Activated naive CD8-positive, alpha-beta T cell treated with anti-CD3 and anti-CD28 coated beads, Interleukin-2, amount 50 U/mL, for 24 hours (primary cell): ENCODE measurements at regions not wholly inside any gene's neighbourhood (a gene's known extent, or its start where the extent isn't known, plus 50 kb on each side); places are given as distances from the start of the nearest gene placed in this dataset.

Experiments used
- ATAC-seq: fragments of 150-1000 bp; cut with Tn5 transposase; one replicate; pipeline ENCODE4 v1.10.0; 2021
- DNase-seq: peaks from one replicate; pipeline ENCODE4 v3.0.0; 2021
- H3K27ac Mint-ChIP-seq: one replicate; pipeline ENCODE4 v1.8.0; 2021; ENCODE audit warnings: mild to moderate bottlenecking, mixed read lengths
- H3K27me3 Mint-ChIP-seq: one replicate; pipeline ENCODE4 v1.8.0; 2021; ENCODE audit warnings: mixed read lengths
- H3K36me3 Mint-ChIP-seq: one replicate; pipeline ENCODE4 v1.8.0; 2021; ENCODE audit warnings: low read depth, mixed read lengths
- H3K4me1 Mint-ChIP-seq: one replicate; pipeline ENCODE4 v1.8.0; 2021; ENCODE audit warnings: mixed read lengths
- H3K4me3 Mint-ChIP-seq: one replicate; pipeline ENCODE4 v1.8.0; 2021; ENCODE audit warnings: mild to moderate bottlenecking, moderate library complexity, mixed read lengths
- H3K9me3 Mint-ChIP-seq: one replicate; pipeline ENCODE4 v1.8.0; 2021; ENCODE audit warnings: mixed read lengths

DNA sequence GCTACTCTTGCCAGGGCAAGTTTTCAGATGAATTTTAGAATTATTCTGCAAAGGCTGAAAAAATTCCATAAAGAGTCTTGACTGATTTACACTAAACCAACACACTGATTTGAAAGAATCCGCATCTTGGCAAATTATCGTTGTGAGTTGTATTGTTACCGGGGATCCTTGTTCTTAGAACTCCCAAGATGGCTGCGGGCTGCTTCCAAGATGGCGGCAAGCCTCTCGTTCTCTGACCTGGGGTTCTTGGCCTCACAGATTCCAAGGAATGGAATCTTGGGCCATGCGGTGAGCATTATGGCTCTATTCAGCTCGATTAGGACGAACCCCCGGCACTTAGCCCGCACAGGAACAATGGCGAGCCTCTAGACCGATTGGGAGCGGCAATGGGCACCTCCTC lies 132.5 kb downstream of the ZNF664 start:
- Mint-ChIP-seq H3K36me3 (no peaks in the 10 kb centered on the region), H3K4me1 (no peaks in the 10 kb centered on the region)

DNA sequence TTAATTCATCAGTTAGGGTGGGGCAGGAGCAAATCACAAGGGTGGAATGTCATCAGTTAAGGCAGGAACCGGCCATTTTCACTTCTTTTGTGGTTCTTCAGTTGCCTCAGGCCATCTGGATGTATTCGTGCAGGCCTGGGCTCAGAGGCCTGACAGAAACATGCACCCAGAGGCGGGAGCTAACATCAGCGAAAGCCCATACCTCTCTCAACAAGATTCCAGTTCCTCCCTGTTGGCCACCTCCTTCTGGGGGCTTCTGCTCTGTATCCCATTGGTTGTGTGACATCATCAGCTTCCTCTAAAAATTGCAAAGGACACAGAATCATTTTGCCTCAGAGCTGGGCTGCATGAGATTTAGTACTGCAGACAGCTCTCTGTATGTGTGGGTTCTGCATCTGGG lies 134.3 kb downstream of the ZNF664 start:
- H3K9me3 Mint-ChIP-seq = no peaks in the 10 kb centered on the region
- no peaks in the 10 kb centered on the region for H3K36me3 Mint-ChIP-seq
- no peak overlapping the region for H3K27ac Mint-ChIP-seq
- no peak overlapping the region for H3K4me3 Mint-ChIP-seq
- H3K27me3 Mint-ChIP-seq = no peaks in the 10 kb centered on the region
- DNase-seq = no peak
- ATAC-seq = no peak
- no peaks in the 10 kb centered on the region for H3K4me1 Mint-ChIP-seq

More for the DNA sequence above, 132.5 kb downstream of the ZNF664 start:
- H3K9me3 Mint-ChIP-seq = peaks cover 3% of the 10 kb centered on the region
- no peak overlapping the region for H3K27ac Mint-ChIP-seq
- no peak overlapping the region for H3K4me3 Mint-ChIP-seq
- ATAC-seq = no peak
- no peak for DNase-seq
- H3K27me3 Mint-ChIP-seq = peaks cover 2% of the 10 kb centered on the region

DNA sequence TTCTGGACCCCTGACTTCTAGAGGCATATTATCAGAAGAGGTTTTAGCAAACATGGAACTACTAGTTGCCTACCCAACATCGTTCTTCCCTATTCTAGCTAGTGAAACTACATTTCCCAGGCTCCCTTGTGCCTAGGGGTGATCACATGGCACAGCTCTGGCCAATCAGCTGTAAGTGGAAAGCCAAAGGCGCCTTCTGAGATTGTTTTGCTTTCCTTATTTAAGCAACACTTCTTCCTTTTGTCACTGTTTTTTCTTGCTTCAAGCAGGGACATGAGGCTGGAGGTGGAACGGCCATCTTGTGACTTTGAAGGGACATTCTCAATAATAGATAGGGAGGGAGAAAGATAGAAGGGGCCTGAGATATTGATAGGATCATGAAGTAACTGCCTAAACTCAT lies 136.7 kb downstream of the ZNF664 start:
- Mint-ChIP-seq H3K27ac (no peak overlapping the region), H3K36me3 (no peaks in the 10 kb centered on the region), H3K27me3 (no peaks in the 10 kb centered on the region), H3K4me1 (no peaks in the 10 kb centered on the region), H3K4me3 (no peak overlapping the region), H3K9me3 (no peaks in the 10 kb centered on the region)
- DNase-seq (no peak), ATAC-seq (no peak)

DNA sequence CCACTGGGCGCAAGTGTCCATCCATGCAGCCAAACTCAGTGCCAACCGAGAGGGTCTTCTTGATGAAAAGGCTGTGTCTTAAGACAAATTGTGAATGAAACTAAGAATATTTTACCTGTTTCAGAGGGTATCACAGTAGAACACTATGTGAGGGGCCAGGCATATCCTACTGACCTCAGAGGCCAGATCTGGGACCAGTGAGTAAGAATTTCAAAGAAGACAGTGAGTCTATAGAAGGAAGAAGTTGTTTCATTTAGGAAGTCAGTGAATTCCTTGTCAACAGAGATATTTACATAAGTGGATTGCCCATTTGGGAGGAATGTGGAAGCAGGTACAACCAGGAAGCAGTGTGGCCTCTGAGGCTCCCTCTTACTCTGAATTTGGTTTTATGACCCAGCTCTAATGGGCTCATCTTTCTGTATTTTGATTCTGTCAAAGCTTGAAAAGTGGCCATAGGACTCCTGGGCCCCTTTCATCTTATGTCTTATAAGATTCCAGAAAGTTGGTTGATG lies 137.4 kb downstream of the ZNF664 start:
- Mint-ChIP-seq H3K27ac (no peak overlapping the region), H3K4me3 (no peak overlapping the region), H3K27me3 (no peaks in the 10 kb centered on the region), H3K36me3 (no peaks in the 10 kb centered on the region), H3K4me1 (no peaks in the 10 kb centered on the region), H3K9me3 (no peaks in the 10 kb centered on the region)
- ATAC-seq (no peak), DNase-seq (no peak)

DNA sequence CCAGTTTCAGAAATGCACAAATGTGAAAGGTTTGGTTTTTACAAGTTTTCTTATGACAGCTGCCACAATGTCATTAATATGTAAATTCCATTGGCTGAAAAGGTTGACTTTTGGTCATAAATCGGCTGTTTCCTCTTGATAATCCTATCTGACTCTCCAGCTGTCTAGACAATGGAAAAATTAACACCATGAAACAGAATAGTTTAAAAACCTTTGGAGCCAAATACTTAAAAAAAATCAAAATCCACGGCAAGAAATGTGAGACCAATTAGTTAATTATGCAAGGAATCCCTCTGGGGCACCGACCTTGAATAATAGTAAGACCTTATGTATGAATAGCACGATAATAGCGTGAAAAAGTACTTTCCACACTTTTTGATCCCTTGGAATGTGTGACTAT lies 138.0 kb downstream of the ZNF664 start:
- Mint-ChIP-seq H3K36me3 (no peaks in the 10 kb centered on the region), H3K27me3 (peaks cover 2% of the 10 kb centered on the region), H3K4me3 (no peak overlapping the region), H3K4me1 (no peaks in the 10 kb centered on the region), H3K9me3 (no peaks in the 10 kb centered on the region), H3K27ac (no peak overlapping the region)
- ATAC-seq = no peak
- no peak for DNase-seq

DNA sequence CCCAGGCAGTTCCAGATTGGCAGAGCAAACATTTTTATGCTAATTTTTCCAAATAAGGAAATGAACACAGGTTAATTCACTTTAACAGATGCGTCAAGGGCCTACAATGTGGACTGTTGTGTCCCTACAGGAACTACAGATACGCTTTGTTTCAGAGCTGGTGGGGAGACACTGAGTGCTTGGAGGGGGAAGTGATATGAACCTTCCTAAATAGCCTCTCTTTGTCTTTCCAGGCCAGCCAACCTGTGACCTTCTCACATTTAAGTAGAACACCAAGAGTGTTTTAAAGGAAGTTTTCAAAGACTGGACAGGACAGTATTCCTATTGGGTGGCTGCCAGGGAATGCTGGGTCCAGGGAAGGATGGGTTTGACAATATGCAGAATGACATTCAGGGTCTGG lies 141.3 kb downstream of the ZNF664 start:
- Mint-ChIP-seq H3K27me3 (peaks cover 2% of the 10 kb centered on the region), H3K9me3 (no peaks in the 10 kb centered on the region), H3K27ac (no peak overlapping the region), H3K4me3 (no peak overlapping the region), H3K4me1 (no peaks in the 10 kb centered on the region), H3K36me3 (no peaks in the 10 kb centered on the region)
- no peak for DNase-seq
- ATAC-seq = no peak

DNA sequence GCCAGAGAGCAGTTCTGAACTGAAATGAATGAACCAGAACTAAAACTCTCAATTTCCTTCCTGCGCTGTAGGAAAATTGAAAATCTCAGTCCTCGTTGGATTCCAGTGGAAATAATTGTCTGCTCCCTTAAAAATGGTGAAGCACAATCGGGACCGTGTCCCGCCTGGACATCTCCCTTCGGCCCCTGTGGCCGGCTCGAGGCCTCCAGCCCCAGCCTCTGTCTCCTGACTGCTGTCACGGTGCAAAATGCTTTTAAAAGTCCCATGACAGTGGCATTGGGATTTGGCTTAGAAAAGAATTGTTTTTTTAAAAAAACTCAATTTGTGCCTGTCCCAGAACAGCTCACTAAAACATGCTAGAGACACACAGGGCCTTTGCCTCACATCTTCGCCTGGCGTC lies 142.5 kb downstream of the ZNF664 start:
- no peak overlapping the region for H3K27ac Mint-ChIP-seq
- DNase-seq = no peak
- no peaks in the 10 kb centered on the region for H3K9me3 Mint-ChIP-seq
- H3K4me1 Mint-ChIP-seq = no peaks in the 10 kb centered on the region
- no peak for ATAC-seq
- H3K27me3 Mint-ChIP-seq = peaks cover 2% of the 10 kb centered on the region
- H3K4me3 Mint-ChIP-seq = no peak overlapping the region
- no peaks in the 10 kb centered on the region for H3K36me3 Mint-ChIP-seq

DNA sequence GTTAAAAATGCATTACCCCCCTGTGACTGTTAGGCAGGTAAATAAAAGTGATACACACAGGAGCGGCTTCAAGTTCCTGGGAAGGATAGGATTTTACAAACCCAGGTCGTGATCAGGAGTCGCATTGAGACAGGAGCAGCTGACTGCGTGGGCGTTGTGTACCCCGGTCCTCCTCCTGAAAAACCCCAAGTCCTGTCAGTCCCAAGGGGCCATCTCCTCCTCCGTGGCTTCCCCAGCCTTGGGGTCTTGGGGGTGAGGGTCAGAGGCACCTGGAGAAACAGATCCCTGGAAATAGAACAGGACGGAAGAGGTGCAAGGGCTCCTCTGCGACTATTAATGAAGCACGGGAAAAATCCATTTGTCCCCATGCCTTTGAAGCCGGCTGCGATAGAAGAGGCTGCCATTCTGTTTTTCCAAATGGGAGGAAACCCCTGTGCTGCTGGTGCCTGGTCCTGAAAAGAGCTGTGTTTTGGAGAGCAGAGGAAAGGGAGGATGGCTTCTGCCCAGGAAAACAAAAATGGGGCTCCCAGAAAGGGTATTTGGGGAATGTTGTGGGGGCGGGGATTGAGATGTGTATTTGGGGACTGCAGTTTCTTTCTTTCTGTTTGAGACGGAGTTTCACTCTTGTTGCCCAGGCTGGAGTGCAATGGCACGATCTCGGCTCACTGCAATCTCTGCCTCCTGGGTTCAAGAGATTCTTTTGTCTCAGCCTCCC lies 143.1 kb downstream of the ZNF664 start:
- no peaks in the 10 kb centered on the region for H3K4me1 Mint-ChIP-seq
- H3K9me3 Mint-ChIP-seq = no peaks in the 10 kb centered on the region
- H3K4me3 Mint-ChIP-seq = no peak overlapping the region
- H3K27ac Mint-ChIP-seq = no peak overlapping the region
- H3K36me3 Mint-ChIP-seq = no peaks in the 10 kb centered on the region
- no peak for ATAC-seq
- H3K27me3 Mint-ChIP-seq = peaks cover 2% of the 10 kb centered on the region
- no peak for DNase-seq

DNA sequence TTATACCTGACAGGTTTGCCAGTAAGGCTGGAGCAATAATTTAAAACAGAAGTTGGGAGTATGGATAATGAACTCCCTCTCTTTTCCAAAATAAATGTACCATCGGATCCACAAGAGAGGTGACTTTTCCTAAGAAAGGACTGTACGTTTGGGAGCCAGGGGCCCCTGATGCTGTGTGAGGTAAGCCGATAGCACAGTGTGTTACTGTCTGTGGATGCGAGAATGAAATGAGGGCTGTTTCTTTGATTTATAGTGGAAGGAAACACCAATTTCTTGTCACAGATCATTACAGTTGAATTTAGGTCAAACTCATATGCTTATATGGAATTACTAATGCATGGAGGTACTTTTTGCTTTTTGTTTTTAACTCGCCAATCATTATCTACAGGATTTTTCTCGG lies 147.7 kb downstream of the ZNF664 start:
- H3K27me3 Mint-ChIP-seq = peaks cover 4% of the 10 kb centered on the region
- no peaks in the 10 kb centered on the region for H3K4me1 Mint-ChIP-seq
- H3K36me3 Mint-ChIP-seq = no peaks in the 10 kb centered on the region
- ATAC-seq = no peak
- H3K4me3 Mint-ChIP-seq = no peak overlapping the region
- DNase-seq = no peak
- H3K9me3 Mint-ChIP-seq = no peaks in the 10 kb centered on the region
- no peak overlapping the region for H3K27ac Mint-ChIP-seq

DNA sequence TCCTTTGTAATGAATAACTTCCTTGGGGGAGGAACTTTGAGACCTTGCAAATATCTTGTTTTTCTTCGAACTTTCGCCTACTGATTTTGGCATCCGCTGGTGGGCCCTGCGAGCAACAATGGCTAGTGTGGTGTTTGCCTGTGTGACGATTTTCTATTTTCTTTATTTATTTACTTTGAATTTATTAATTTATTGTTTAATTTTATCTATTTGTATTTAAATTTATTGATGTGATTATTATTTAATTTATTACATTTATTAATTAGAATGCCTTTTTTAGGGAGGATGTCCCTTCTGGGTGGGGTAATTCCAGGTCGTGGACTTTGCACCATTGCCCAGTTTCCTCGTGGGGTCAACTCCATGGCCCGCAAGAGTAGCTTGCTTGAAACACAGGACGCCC lies 149.7 kb downstream of the ZNF664 start:
- DNase-seq = no peak
- ATAC-seq = no peak
- peaks cover 3% of the 10 kb centered on the region for H3K27me3 Mint-ChIP-seq
- no peaks in the 10 kb centered on the region for H3K9me3 Mint-ChIP-seq
- H3K27ac Mint-ChIP-seq = no peak overlapping the region
- H3K4me1 Mint-ChIP-seq = no peaks in the 10 kb centered on the region
- no peaks in the 10 kb centered on the region for H3K36me3 Mint-ChIP-seq
- no peak overlapping the region for H3K4me3 Mint-ChIP-seq

DNA sequence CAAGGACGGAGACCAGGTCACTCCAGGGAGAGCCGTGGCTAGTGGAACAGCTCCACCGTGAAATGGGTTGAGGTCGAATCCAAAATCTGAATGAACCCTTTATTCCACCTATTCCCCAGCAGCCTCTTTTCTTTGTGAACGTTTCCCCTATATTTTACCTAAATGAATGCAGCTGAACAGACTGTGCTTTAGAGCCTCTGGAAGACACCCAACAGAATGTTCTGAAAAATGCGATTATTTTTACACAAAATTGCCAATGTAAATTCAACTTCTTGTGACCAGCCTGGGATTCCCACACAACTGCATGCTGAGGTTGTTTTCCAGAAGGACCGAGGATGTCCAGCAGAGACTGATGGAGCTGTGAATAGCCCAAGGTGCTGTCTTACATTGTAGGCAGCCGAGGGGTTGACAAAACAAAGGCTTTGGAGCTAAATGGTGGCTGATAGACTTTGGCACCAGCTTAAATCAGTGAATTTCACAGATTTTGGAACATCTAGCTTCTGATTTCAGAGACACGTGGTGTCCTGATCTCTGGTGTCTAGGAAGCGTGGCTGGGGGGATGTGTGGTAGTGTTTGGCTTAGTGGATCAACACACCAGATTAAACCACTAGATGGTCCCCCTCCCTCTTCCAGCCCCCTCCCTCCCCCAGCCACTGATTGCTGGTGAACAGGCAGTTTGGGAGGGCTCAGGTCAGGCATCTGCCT lies 150.4 kb downstream of the ZNF664 start:
- Mint-ChIP-seq H3K9me3 (no peaks in the 10 kb centered on the region), H3K4me3 (no peak overlapping the region), H3K27me3 (peaks cover 3% of the 10 kb centered on the region), H3K4me1 (no peaks in the 10 kb centered on the region), H3K27ac (no peak overlapping the region), H3K36me3 (no peaks in the 10 kb centered on the region)
- no peak for ATAC-seq
- DNase-seq = no peak

DNA sequence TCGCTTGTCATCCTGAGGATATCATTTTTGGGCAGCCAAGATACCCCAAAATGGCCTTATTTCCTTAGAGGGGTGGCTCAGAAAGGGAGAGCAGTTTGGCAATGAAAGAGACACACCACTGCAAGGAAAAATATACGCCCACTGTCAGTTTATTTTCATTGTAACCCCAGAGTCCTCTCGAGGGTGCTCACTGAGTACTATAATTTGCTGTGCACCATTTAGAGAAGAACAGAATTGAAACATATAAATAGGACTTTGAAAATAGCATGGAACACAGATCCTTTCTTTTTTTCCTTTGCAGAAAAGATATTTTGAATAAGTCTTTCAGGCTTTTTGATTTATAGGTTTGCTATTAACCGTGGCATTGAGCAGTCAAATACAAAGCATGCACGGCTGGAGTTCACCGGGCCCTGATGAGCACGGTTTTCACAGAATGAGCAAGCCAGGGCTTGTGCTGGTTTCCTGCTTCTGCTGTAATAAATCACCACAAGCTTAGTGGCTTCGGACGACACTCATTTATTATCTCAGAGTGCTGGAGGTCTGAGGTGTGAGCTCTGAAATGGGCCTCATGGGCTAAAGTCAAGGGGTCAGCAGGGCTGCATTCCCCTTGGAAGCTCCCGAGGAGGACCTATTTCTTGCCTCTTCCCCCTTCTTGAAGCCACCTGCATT lies 152.3 kb downstream of the ZNF664 start:
- no peak for ATAC-seq
- H3K4me1 Mint-ChIP-seq = no peaks in the 10 kb centered on the region

DNA sequence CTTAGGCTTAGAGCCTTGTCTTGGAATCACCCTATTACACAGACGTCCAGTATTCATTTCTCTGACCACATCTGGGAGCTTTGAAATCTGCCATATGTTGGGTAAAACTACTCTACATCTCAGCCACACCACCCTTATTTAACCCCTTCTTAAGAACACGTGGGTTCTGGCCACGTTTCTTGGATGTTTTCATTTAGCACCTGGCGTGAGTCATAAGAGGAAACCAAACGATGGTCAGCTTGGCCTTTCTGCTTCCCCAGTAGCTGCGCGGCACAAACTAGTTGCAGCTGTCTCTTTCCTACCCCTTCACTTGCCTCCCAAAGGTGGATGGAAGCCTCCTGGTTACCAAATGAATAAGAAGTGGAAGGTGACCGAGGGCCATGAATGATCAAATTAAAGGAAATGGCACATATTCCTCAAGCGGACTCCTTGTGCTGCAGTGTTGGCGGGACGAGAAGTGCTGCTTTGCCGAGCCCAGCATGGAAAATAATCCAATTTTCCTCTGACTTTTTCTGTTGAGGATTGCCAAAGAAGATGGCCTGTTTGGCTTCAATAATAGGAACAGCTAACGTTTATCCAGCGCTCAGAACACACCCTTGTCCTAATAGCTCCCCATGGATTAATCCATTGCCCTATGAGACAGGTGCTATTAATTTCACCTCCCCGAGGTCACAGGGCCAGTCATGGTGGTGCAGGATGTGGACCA lies 154.1 kb downstream of the ZNF664 start:
- no peak for DNase-seq
- Mint-ChIP-seq H3K27me3 (peaks cover 4% of the 10 kb centered on the region), H3K9me3 (no peaks in the 10 kb centered on the region), H3K36me3 (no peaks in the 10 kb centered on the region), H3K4me3 (no peak overlapping the region), H3K4me1 (no peaks in the 10 kb centered on the region), H3K27ac (no peak overlapping the region)
- no peak for ATAC-seq

More for the DNA sequence above, 152.3 kb downstream of the ZNF664 start:
- Mint-ChIP-seq H3K36me3 (no peaks in the 10 kb centered on the region), H3K4me3 (no peak overlapping the region), H3K27me3 (peaks cover 3% of the 10 kb centered on the region), H3K9me3 (no peaks in the 10 kb centered on the region), H3K27ac (no peak overlapping the region)
- no peak for DNase-seq

DNA sequence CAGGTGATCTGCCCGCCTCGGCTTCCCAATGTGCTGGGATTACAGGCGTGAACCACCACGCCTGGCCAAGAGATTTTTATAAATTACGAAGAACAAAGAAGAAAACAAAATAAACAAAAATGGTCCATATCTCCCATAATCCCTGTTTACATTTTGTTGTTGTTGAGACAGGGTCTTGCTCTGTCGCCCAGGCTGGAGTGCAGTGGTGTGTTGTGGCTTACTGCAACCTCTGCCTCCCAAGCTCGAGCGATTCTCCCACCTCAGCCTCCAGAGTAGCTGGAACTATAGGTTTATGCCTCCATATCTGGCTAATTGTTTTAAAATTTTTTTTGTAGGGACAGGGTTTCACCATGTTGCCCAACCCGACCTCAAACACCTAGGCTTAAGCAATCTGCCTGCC lies 156.1 kb downstream of the ZNF664 start:
- no peaks in the 10 kb centered on the region for H3K36me3 Mint-ChIP-seq
- H3K9me3 Mint-ChIP-seq = no peaks in the 10 kb centered on the region
- no peak overlapping the region for H3K27ac Mint-ChIP-seq
- H3K4me1 Mint-ChIP-seq = no peaks in the 10 kb centered on the region
- no peak for DNase-seq
- no peak overlapping the region for H3K4me3 Mint-ChIP-seq
- H3K27me3 Mint-ChIP-seq = peaks cover 4% of the 10 kb centered on the region
- no peak for ATAC-seq
